Ishikawa (cell line): ENCODE measurements at regions not wholly inside any gene's neighbourhood (a gene's known extent, or its start where the extent isn't known, plus 50 kb on each side); places are given as distances from the start of the nearest gene placed in this dataset.

Experiments used
- CEBPB ChIP-seq: IDR thresholded peaks from 2 replicates; pipeline ENCODE4 v1.6.1; 2012
- CREB1 ChIP-seq: IDR thresholded peaks from 2 replicates; pipeline ENCODE4 v1.6.1; 2012; ENCODE audit warnings: low read depth
- EGR1 ChIP-seq: IDR thresholded peaks from 2 replicates; pipeline ENCODE4 v1.6.1; 2012
- EP300 ChIP-seq: IDR thresholded peaks from 2 replicates; pipeline ENCODE4 v1.6.1; 2012; ENCODE audit warnings: borderline replicate concordance
- FOXM1 ChIP-seq: IDR thresholded peaks from 2 replicates; pipeline ENCODE4 v1.6.1; 2012; ENCODE audit warnings: low read depth, borderline replicate concordance
- MAX ChIP-seq: IDR thresholded peaks from 2 replicates; pipeline ENCODE4 v1.6.1; 2012
- NFIC ChIP-seq: IDR thresholded peaks from 2 replicates; pipeline ENCODE4 v1.6.1; 2012
- RAD21 ChIP-seq: IDR thresholded peaks from 2 replicates; pipeline ENCODE4 v1.6.1; 2012; ENCODE audit warnings: low read depth
- REST ChIP-seq: IDR thresholded peaks from 2 replicates; pipeline ENCODE4 v1.6.1; 2012; ENCODE audit warnings: low read depth, mild to moderate bottlenecking
- TAF1 ChIP-seq: IDR thresholded peaks from 2 replicates; pipeline ENCODE4 v1.6.1; 2012; ENCODE audit warnings: low read depth, mild to moderate bottlenecking
- TCF12 ChIP-seq: IDR thresholded peaks from 2 replicates; pipeline ENCODE4 v1.6.1; 2012; ENCODE audit warnings: low read depth
- TEAD4 ChIP-seq: IDR thresholded peaks from 2 replicates; pipeline ENCODE4 v1.6.1; 2012
- YY1 ChIP-seq: IDR thresholded peaks from 2 replicates; pipeline ENCODE4 v1.6.1; 2012; ENCODE audit warnings: low read depth
- ZBTB7A ChIP-seq: IDR thresholded peaks from 2 replicates; pipeline ENCODE4 v1.6.1; 2012; ENCODE audit warnings: low read depth
- TF ChIP-seq, protein P1 (sequence below): IDR thresholded peaks from 2 replicates; pipeline ENCODE4 v1.6.1; 2012

GRCh38 chr18:56278421-56279003 lies 359.9 kb downstream of the TXNL1 start:
- TF ChIP-seq TAF1 (no peak), FOXM1 (no peak), YY1 (no peak), EGR1 (no peak), ZBTB7A (no peak), TCF12 (no peak), CREB1 (no peak), CEBPB (no peak), EP300 (no peak), NFIC (no peak), MAX (no peak)
- TF ChIP-seq, protein P1, sequence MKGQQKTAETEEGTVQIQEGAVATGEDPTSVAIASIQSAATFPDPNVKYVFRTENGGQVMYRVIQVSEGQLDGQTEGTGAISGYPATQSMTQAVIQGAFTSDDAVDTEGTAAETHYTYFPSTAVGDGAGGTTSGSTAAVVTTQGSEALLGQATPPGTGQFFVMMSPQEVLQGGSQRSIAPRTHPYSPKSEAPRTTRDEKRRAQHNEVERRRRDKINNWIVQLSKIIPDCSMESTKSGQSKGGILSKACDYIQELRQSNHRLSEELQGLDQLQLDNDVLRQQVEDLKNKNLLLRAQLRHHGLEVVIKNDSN, result no peak

GRCh38 chr18:56276466-56276865 lies 361.9 kb downstream of the TXNL1 start:
- TF ChIP-seq FOXM1 (no peak), EP300 (no peak)

DNA sequence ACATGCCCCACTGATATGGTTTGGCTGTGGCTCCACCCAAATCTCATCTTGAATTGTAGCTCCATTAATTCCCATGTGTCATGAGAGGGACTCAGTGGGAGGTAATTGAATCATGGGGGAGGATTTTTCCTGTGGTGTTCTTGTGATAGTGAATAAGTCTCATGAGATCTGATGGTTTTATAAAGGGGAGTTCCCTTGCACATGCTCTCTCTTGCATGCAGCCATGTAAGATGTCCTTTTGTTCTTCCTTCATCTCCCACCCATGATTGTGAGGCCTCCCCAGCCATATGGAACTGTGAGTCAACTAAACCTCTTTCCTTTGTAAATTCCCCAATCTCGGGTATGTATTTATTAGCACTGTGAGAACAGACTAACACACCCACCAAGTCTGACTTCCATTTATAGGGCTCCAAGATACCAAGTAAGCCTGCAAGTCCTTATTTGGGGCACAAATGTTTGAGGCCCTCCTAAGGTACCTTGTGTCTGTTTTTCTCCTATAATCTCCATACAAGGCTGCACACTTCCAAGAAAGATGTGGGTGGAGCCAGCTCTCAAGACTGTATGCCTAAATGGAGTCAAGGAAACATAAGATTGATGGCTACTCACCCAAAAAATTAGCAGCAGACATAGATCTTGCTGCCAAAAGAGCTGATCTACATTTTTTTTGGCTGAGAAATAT lies 364.7 kb downstream of the TXNL1 start:
- TF ChIP-seq MAX (no peak), NFIC (no peak), TEAD4 (no peak), EGR1 (no peak), FOXM1 (no peak), REST (no peak), TAF1 (no peak)
- TF ChIP-seq, protein P1, result no peak

DNA sequence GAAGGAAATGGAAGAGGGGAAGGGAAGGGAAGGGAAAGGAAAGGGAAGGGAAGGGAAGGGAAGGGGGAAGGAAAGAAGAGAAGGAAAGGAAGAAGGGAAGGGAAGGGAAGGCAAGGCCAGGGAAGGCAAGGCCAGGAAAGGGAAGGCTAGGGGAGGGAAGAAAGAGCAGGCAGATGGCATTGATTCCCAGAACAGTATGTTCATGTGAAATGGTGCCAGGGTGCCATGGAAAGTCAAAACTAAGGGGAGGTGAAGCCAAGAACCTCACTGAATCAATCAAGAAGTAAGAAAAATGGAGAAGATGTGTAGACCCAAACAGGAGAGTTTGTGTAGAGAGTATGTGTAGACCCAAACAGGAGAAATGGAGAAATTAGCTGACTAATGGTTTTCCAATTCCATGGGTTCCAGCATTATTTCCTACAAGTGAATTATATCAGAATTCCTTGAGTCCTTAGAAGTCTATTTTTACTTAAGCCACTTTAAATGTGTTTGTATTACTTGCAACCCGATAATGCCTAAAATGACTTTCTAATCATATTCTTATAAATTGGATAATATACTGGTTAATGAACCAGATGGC lies 367.6 kb downstream of the TXNL1 start:
- TF ChIP-seq, protein P1, result no peak
- TF ChIP-seq FOXM1 (no peak), REST (no peak), CREB1 (no peak), RAD21 (no peak), EP300 (no peak), MAX (no peak), TEAD4 (no peak), EGR1 (no peak), ZBTB7A (no peak), CEBPB (no peak), TCF12 (no peak), NFIC (no peak), TAF1 (no peak), YY1 (no peak)

DNA sequence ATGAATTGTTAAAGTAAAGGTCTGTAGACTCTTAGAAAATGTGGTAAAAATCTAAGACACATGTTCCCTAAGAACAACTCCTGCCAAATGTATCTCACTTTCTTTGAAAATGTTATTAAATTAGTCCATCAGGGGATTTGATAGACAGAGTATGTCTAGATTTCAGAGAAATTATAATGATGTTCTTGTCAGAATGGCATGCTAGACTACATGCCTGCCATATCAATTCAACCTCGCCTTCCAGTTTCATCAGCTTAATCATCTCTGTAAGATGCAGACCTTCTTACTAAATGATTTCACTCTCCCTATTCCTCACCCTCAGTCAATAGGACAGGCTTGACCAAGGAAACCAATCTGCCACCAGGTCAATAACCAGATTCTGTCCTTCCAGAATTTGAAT lies 368.4 kb downstream of the TXNL1 start:
- TF ChIP-seq REST (no peak), TAF1 (no peak), FOXM1 (no peak), TEAD4 (no peak), ZBTB7A (no peak), TCF12 (no peak), RAD21 (no peak), YY1 (no peak), NFIC (no peak), CEBPB (no peak)
